GM19452 (cell line): ENCODE measurements at regions not wholly inside any gene's neighbourhood (a gene's known extent, or its start where the extent isn't known, plus 50 kb on each side); places are given as distances from the start of the nearest gene placed in this dataset.
"Not testable (repeated sequence)": the region's sequence is repeated elsewhere in the genome, so short reads cannot be mapped to it uniquely, and the experiment has no call there.

Experiments
- ATAC-seq: cut with Tn5 transposase; IDR thresholded peaks from one replicate; pipeline ENCODE4 v1.9.1; 2021; ENCODE audit not compliant: unreplicated experiment

GRCh38 chr13:48806522-48806921 lies 152.8 kb downstream of the CYSLTR2 start:
- ATAC-seq: no peak

DNA sequence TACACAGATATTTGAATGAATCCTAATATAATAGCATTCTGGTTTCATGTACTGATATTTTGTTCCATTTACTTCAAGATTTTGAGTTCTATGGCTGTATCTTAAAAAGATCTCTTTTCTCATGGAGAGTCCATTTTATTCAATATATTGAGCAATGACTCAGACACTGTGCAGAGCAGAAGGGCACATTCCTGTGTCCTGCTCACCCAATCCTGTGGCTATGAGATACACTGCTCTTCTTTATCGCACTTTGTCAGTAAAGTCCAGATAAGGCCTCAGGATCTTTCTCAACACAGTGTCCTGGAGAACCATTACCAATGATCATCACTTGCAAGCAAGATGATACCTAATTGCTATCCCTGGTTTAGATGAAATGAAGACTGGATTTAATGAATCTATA lies 155.0 kb downstream of the CYSLTR2 start:
- no peak for ATAC-seq

DNA sequence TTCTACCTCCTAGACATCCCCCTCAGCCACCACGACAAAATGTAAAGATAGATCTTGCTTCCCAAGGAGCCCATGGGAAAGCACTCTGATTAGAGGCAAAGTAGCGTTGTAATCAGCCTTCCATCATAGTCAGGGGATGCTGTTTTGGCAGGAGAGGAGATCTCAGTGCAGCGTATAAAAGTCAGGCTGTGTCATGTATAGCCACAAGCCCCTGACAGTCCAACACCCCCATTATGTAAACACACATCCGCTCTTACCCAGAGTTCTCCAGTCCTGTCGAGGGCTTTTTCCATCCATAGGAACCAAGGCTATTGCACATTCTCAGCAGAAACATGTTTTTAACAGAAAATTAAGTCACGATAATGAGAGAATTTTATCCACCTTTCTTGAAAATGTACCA lies 156.3 kb downstream of the CYSLTR2 start:
- ATAC-seq: no peak

- ATAC-seq: no peak
Measured at GRCh38 chr13:48813518-48813917, 159.8 kb downstream of the CYSLTR2 start.

GRCh38 chr13:48816700-48817099 lies 159.0 kb upstream of the FNDC3A start:
- ATAC-seq: no peak

DNA sequence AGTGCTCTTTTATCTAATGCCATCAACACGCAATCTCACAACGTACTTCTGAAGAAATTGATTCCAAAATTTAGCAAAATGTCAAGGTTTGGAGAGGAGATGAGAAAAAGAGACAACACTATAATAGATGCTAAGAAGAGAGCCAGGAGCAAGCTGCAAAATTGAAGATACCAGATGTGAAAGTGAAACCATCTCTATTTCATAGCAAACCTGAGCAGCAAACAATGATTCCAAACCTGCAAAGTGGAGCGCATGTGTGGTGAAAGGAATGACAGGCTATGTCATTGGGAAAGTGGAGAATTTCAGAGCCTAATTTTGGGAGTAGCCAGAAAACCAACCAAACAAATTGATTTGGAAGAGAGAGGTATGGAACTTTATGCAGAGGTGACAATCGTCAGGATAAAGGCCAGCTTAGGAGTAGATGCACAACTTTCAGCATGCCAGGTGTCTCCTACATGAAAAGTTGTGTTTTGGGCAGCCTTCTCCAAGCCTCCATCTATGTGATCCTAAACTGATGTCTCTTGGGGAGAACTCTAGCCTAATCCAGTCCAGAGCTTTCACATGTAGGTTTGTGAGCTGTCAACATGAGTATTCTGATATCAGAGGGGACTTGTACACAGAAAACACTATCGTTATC lies 158.4 kb upstream of the FNDC3A start:
- no peak for ATAC-seq

DNA sequence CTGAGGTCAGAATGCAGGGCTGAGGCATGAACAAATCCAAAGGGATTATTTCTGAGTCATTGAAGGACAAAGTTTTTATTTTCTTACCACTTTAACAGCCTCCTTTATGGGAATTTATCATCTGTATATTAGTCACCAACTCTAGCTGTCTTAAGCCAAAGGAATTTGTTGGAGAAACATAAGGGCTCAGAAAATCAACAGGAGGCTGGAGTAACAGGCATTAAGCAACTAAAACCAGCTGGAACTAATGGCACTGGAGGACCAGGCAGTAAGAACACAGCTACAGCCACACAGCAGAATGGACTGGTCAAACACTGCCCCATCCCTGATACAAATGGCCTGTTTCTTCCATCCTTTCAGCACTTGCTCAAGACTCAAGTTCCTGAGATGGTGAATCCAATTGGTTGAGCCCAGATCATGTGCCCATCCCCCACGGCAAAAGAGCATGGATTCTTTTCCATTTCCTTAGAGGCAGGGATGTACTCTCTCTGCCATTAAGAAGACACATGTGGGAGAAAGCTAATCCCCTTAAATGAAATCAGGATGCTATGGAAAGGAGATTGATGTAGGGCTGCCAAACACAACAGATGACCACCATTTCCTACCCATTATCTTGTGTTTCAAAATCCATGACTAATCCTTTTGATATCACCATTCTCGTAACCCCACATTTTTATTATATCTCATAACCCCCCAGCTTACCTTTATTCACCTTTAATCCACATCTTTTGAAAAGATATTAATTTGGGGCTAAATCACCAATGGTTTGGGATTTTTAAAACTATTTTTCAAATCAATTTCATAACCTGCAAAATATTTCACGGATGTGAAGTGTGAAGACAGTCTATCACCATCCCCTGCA lies 157.0 kb upstream of the FNDC3A start:
- ATAC-seq: no peak

- no peak for ATAC-seq
Measured at GRCh38 chr13:48819376-48819775, 156.3 kb upstream of the FNDC3A start.

GRCh38 chr13:48819899-48820298 lies 155.8 kb upstream of the FNDC3A start:
- no peak for ATAC-seq

DNA sequence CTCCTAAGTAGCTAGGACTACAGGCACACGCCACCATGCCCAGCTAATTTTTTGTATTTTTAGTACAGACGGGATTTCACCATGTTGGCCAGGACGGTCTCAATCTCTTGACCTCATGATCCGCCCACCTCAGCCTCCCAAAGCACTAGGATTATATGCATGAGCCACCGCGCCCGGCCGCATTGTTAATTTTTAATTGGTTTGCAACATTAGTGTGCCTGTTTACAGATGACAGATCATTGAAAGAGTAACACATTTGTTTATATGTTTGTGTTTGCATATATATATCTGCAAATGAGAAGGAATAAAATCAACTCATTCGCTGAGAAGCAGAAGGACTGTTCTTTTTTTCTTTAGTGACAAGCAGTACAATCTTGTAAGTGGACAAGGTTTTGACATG lies 152.2 kb upstream of the FNDC3A start:
- not testable (repeated sequence) for ATAC-seq

- no peak for ATAC-seq
Measured at GRCh38 chr13:48826039-48826438, 149.7 kb upstream of the FNDC3A start.

DNA sequence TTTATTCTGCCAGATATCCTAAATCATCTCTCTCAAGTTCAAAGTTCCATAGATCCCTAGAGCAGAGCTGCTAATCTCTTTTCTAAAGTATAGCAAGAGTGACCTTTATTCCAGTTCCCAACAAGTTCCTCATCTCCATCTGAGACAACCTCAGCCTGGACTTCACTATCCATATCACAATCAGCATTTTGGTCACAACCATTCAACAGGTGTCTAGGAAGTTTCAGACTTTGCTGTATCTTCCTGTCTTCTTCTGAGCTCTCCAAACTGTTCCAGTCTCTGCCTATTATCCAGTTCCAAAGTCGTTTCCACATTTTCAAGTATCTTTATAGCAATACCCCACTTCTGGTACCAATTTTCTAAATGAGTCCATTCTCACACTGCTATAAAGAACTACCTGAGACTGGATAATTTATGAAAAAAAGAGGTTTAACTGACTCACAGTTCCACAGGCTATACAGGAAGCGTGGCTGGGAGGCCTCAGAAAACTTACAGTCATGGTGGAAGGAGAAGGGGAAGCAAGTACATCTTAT lies 148.7 kb upstream of the FNDC3A start:
- ATAC-seq: not testable (repeated sequence)

DNA sequence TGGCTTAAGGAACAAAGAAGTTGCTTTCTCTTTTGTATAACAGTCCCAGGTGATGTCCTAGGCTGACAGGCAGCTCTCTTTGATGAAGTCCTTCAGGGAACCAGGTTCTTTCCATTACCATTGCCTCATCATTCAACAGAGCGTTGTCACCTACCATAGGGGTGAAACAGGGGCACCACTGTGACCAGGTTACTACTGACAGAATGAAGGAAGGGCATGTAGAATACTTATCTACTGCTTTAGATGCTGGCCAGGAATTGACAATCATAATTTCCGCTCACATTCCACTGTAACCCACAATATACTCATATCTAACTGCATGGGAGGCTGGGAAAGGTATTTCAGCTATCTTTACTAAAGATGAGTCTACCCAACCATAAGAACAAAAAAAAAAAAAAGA lies 148.0 kb upstream of the FNDC3A start:
- ATAC-seq: no peak

DNA sequence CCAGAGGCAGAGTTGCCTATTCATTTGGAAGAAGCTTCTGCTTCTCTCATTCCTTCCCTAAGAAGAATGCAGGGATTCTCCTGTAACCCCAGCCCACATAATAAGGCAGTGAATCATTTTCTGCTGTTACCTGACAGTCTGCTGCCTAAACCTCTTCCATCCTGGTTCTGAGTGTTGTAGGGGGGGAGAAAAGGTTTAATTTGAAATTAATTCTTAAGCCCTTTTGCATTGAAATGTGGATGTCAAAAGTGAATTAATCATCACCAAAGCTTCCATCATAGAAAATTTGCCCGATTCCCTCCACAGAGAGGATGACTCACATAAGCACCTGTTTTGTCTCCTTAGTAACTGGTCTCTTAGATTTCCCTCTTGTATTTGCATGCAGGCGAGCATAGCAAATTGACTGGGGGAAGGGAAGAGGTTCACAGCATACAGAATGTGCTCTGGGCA lies 146.7 kb upstream of the FNDC3A start:
- ATAC-seq: no peak

GRCh38 chr13:48829536-48829935 lies 146.2 kb upstream of the FNDC3A start:
- ATAC-seq: no peak

DNA sequence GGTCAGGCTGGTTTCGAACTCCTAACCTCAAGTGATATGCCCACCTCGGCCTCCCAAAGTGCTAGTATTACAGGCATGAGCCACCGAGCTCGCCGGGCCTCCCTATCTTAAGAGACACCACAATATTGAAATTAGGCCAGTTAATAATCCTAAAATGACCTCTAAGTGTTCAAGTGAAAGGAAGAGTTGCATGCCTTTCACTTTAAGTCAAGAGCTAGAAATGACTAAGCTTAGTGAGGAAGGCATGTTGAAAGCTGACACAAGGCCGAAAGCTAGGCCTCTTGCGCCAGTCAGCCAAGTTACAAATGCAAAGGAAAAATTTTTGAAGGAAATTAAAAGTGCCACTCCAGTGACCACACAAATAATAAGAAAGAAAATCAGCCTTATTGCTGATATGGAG lies 144.5 kb upstream of the FNDC3A start:
- ATAC-seq: no peak

GRCh38 chr13:48833412-48833811 lies 142.3 kb upstream of the FNDC3A start:
- no peak for ATAC-seq

DNA sequence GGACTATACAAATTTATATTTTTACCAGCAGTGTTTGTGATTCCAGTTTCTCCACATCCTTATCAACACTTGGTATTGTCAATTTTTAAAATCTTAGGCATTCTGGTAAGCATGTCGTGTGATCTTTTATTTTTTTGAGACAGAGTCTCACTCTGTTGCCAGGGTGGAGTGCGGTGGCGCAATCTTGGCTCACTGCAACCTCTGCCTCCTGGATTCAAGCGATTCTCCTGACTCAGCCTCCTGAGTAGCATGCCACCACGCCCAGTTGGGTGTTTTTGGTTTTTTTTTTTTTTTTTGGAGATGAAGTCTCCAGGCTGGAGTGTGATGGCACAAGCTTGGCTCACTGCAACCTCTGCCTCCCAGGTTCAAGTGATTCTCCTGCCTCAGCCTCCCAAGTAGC lies 140.4 kb upstream of the FNDC3A start:
- not testable (repeated sequence) for ATAC-seq

GRCh38 chr13:48838193-48838973 lies 137.3 kb upstream of the FNDC3A start:
- ATAC-seq: no peak

DNA sequence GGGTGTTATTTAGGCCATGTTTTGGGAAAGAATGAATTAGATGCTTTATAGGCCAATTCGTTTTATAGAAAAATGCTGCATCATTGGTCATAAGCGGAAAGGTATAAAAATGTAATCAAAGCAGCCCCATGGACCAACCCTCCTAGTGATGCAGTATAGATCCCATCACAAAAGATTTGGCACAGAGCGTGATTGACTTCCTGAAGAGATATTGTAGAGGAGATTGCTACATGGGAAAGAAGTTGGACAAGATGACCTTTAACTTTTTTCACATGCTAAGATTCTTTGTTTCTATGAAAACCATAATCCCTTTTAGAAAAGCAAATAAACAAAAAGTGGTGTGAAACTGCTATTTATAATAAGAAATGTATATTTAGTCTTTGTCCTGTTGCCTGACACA lies 136.5 kb upstream of the FNDC3A start:
- ATAC-seq: no peak

GRCh38 chr13:48840366-48840765 lies 135.3 kb upstream of the FNDC3A start:
- no peak for ATAC-seq
